ENCODE measurements at regions not wholly inside any gene's neighbourhood (a gene's known extent, or its start where the extent isn't known, plus 50 kb on each side); places are given as distances from the start of the nearest gene placed in this dataset.
"Not testable (repeated sequence)": the region's sequence is repeated elsewhere in the genome, so short reads cannot be mapped to it uniquely, and the experiment has no call there.

DNA sequence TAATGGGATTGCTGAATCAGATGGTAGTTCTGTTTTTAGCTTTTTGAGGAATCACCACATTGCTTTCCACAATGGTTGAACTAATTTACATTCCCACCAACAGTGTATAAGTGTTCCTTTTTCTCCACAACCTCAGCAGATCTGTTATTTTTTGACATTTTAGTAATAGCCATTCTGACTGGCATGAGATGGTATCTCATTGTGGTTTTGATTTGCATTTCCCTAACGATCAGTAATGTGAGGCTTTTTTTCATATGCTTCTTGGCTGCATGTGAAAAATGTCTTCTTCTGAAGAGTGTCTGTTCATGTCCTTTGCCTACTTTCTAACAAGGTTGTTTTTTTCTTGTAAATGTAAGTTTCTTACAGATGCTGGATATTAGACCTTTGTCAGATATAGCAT lies 402.4 kb downstream of the MAT2B start:
- not testable (repeated sequence) for TF ChIP-seq SMC3 (conservative IDR thresholded peaks at IDR 0.05; ENCODE audit: poor library complexity); TAF1 (IDR thresholded peaks at IDR 0.05; ENCODE audit: low read depth)
- TF ChIP-seq, protein P1, sequence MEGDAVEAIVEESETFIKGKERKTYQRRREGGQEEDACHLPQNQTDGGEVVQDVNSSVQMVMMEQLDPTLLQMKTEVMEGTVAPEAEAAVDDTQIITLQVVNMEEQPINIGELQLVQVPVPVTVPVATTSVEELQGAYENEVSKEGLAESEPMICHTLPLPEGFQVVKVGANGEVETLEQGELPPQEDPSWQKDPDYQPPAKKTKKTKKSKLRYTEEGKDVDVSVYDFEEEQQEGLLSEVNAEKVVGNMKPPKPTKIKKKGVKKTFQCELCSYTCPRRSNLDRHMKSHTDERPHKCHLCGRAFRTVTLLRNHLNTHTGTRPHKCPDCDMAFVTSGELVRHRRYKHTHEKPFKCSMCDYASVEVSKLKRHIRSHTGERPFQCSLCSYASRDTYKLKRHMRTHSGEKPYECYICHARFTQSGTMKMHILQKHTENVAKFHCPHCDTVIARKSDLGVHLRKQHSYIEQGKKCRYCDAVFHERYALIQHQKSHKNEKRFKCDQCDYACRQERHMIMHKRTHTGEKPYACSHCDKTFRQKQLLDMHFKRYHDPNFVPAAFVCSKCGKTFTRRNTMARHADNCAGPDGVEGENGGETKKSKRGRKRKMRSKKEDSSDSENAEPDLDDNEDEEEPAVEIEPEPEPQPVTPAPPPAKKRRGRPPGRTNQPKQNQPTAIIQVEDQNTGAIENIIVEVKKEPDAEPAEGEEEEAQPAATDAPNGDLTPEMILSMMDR (IDR thresholded peaks at IDR 0.05; ENCODE audit: poor library complexity, severe bottlenecking) = not testable (repeated sequence)
